ENCODE measurements at regions not wholly inside any gene's neighbourhood (a gene's known extent, or its start where the extent isn't known, plus 50 kb on each side); places are given as distances from the start of the nearest gene placed in this dataset.

DNA sequence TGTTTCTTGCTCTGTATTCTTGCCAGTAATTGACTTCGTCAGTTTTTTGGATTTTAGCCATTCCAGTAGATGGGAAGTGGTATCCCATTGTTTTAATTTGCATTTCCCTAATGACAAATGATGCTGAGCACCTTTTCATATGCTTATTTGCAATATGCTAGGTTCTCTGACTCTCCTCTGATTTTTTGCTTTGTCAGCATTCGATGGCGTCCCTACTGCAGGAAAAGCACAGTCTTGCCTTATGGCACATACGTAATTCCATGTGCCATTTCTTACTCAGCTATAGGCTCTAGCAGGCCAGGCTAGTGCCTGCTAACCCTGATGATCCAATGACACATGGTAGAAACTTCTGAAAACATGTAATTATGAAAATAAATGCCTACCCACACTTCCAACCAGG, 239.2 kb upstream of the ATP10A start:
- DNase-seq = no peak
- intact Hi-C loops (cut with DNase I, micrococcal nuclease) = no loop called here
- ATAC-seq = no peak

DNA sequence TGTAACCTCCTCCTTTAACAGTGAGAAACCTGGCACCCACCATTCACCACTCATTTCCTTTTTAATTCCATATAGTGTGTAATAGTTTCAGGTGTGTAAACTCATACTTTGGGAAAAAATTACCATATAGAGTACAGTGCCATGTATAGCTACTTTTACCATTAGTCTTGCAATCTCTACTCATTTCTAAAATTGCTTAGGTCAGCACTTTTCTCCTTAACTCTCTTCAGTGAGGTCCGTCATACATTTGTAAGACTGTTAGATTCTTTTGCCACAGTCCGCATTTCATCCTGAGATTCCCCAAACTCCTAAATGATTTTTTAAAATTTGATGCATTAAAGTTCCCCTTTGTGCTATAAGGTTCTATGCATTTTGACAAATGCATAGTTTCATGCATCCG, 238.3 kb upstream of the ATP10A start:
- DNase-seq = no peak
- no peak for ATAC-seq
- intact Hi-C loops (cut with DNase I, micrococcal nuclease) = no loop called here

GRCh38 chr15:26098801-26099200, 235.7 kb upstream of the ATP10A start:
- ATAC-seq (no peak), DNase-seq (no peak)
- intact Hi-C loops (cut with DNase I, micrococcal nuclease) = no loop called here

GRCh38 chr15:26097216-26097615, 234.1 kb upstream of the ATP10A start:
- ATAC-seq = no peak
- intact Hi-C loops (cut with DNase I, micrococcal nuclease) = no loop called here
- DNase-seq = no peak

DNA sequence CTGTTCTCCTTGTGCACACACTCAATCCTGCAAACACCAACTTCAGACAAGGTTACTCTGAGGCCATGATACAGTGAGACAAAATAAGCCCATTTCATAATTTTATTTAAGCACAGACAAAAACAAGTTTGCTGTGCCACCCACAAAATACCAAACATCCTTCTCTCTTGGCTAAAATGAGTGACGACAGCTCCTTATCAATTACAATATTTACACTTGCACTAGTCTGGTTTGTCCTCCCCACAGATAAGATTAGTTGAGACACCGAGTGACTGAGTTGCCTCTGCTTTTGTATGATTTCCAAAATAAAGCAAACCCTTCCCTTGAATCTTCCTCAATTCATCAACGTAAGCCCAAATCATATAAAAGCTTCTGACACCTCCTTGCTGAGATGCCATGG, 233.5 kb upstream of the ATP10A start:
- ATAC-seq = no peak
- intact Hi-C loops (cut with DNase I, micrococcal nuclease) = no loop called here

DNA sequence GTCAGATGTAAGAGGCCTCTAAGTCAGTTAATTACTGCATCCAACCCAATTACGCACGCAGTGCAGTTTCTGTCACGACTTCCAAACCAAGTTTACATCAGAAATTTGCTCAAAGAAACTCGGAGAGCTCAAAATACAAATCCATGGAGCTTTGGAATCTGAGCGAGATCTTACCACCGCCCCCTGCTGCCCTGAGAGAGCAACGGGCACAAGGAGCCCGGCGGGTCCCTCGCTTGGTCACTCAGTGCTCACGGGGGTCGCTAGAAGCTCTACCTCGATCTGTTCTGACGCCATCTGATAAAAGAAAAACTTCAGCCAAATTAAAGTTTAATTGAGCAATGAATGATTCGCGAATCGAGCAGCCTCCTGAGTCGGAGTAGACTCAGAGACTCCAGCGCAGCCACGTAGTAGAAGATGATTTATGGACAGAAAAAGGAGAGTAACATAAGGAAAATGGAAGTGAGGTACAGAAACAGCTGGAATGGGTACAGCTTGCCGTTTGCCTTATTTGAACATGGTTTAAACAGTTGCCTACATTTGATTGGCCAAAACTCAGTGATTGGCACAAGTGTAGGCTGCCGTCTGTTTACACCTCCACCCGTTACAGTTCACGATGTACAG, 232.7 kb upstream of the ATP10A start:
- ATAC-seq = no peak
- intact Hi-C loops (cut with DNase I, micrococcal nuclease) = no loop called here
- no peak for DNase-seq

More for the DNA sequence above, 233.5 kb upstream of the ATP10A start:
- DNase-seq = no peak

DNA sequence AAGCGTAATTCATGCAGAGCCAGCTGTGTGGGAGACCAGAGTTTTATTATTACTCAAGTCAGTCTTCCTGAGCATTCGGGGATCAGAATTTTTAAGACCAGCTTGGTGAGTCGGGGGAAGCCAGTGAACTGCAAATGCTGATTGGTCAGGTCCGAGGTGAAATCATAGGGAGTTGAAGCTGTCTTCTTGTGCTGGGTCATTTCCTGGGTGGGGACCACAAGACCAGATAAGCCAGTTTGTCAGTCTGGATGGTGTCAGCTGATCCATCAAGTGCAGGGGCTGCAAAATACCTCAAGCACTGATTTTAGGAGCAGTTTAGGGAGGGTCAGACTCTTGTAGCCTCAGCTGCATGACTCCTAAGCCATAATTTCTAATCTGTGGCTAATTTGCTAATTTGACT, 228.1 kb upstream of the ATP10A start:
- DNase-seq (no peak), ATAC-seq (no peak)
- intact Hi-C loops (cut with DNase I, micrococcal nuclease) = no loop called here

GRCh38 chr15:26087881-26088280, 224.8 kb upstream of the ATP10A start:
- ATAC-seq (no peak), DNase-seq (no peak)
- intact Hi-C loops (cut with DNase I, micrococcal nuclease) = no loop called here

- intact Hi-C loops (cut with DNase I, micrococcal nuclease) = no loop called here
- no peak for DNase-seq
- ATAC-seq = no peak
Observed at GRCh38 chr15:26087395-26087794, 224.3 kb upstream of the ATP10A start.

- DNase-seq = no peak
- intact Hi-C loops (cut with DNase I, micrococcal nuclease) = no loop called here
- no peak for ATAC-seq
Observed at GRCh38 chr15:26084771-26085170, 221.6 kb upstream of the ATP10A start.

GRCh38 chr15:26083896-26084295, 220.8 kb upstream of the ATP10A start:
- intact Hi-C loops (cut with DNase I, micrococcal nuclease) = no loop called here
- no peak for ATAC-seq
- no peak for DNase-seq

DNA sequence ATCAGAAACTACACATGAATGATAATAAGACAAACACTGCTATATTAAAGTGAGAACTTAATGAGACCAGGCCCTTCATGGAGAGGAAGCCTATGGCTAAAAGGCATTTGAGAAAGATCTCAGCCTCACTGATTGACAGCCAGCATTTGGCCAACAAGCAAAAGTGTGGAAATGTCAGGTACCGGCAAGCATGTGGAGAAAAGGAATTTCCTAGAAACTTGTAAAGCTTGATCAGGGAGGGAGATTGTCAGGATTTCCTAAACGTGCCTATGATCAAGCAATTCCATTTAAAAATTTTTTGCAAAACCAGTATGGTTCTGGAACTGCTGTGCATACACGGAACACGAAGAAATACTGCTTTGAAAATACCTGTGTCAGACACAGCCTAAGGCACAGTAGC, 220.3 kb upstream of the ATP10A start:
- intact Hi-C loops (cut with DNase I, micrococcal nuclease) = no loop called here
- ATAC-seq = no peak
- no peak for DNase-seq

DNA sequence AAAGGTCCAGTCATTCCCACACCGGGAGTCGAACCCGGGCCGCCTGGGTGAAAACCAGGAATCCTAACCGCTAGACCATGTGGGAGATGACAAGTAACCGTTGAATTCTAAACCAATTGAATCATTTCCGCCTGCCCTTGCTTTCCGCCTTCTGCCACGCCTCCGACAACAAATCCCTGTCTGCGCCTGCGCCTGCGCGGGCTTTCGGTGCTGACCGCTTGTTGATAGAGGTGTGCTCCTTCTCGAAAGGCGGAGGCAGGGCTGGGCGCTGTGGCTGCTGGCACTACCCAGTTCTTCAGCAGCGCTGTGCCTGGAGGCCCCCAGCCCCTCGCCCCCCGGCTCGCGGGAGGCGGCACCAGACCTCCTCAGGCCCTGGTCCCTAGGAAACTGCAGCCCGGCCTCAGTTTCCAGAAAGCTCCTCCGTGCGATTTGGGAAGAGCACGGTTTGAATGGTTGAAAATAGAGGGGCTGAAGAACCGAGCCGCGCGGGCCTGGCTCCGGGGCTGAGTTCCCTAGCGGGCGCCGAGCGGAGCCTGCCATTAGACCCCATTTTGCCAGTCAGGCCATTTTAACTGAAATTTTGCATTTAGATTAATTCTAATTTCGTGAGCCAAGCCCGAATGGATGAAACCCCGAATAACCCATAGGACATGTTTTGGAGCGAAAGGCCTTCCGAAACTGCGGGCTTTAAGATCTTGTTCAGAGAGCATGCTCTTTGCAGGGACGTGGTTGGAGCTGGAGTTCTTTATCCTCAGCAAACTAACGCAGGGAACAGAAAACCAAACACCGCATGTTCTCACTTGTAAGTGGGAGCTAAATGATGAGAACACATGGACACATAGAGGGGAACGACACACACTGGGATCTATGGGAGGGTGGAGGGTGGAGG, 219.3 kb upstream of the ATP10A start:
- ATAC-seq (peak; percentile 99), DNase-seq (peak; percentile 94 to 95)
- intact Hi-C loops (cut with DNase I, micrococcal nuclease) = no loop called here

GRCh38 chr15:26081758-26082220, 218.7 kb upstream of the ATP10A start:
- intact Hi-C loops (cut with DNase I, micrococcal nuclease) = no loop called here
- DNase-seq = no peak
- ATAC-seq = no peak

- intact Hi-C loops (cut with DNase I, micrococcal nuclease) = no loop called here
- DNase-seq (no peak), ATAC-seq (no peak)
Observed at GRCh38 chr15:26075770-26076169, 212.6 kb upstream of the ATP10A start.

DNA sequence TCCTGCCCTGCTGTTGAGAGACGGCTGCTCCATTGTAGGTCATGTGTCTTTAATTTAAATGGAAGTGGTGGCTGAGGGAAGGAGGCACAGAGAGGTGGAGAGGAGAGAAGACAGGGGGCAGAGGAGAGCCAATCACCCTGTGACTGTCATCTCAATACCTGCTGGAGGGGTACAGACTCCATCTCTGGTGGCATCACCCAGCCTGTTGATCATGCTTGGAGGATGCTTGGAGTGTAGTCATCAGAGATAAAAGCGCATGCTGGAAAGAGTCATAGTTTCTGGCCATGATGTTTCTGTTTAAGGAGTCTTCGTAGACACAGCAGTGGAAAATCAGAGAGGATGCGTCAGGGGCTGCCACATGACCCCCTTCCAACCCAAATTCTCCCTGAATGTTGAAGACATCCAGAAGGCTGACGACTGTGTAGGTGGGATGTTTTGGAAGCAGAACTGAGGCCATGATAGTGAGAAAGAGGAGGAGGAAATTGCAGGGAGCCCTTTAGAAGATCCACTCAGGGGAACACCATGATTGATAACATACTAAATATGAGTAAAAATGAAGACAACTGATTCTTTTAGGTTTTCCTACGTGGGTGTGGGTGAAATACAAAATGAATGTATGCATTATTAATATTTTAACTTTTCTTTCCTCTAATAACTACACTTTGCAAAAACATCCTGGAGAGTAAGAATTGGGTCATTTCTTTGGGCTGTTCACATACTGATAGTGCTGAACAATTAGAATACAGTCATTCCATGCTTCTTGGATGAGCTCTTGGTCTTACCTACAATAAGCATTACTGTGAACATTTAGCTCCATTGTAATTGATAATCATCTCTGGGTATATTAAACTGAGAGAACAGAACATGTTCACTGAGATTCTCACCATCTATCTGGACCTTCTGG, 210.6 kb upstream of the ATP10A start:
- ATAC-seq = no peak
- DNase-seq = no peak
- intact Hi-C loops (cut with DNase I, micrococcal nuclease) = no loop called here

DNA sequence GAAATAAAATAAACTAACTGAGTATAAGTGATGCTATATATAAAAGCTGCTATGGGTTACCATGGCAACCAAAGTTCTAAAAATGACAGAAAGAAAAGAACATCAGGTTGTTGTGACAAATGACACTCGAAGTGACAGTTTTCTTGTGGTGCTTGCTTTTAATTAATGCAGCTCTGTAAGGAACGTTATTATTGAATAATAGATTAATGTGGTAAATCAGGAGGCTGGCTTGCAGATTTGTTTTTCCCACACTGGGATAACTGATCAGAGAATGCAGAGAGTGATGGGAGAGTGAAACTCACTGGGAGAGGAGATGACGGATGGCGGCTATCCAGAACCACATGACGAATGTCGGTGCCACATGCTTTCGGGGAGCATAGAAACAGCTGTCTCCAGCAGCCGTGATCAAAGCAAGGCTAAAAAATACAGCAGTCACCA, 207.0 kb upstream of the ATP10A start:
- intact Hi-C loops (cut with DNase I, micrococcal nuclease) = no loop called here
- ATAC-seq (no peak), DNase-seq (no peak)

- ATAC-seq = no peak
- intact Hi-C loops (cut with DNase I, micrococcal nuclease) = no loop called here
- DNase-seq = no peak
Observed at GRCh38 chr15:26069231-26069641, 206.1 kb upstream of the ATP10A start.

- DNase-seq (no peak), ATAC-seq (no peak)
- intact Hi-C loops (cut with DNase I, micrococcal nuclease) = no loop called here
Observed at GRCh38 chr15:26066896-26067295, 203.8 kb upstream of the ATP10A start.

Data from left colon (tissue), 2 donors.